Lower leg skin (tissue), 4 donors: ENCODE measurements at regions not wholly inside any gene's neighbourhood (a gene's known extent, or its start where the extent isn't known, plus 50 kb on each side); places are given as distances from the start of the nearest gene placed in this dataset.

Experiments
- DNase-seq, 2 donors: peaks; one replicate each; pipeline ENCODE4 v3.0.0-alpha.2; 2019; ENCODE audit warnings: low spot score in 2 of 2
- H3K4me3 ChIP-seq: fragments of 200-600 bp; sonication (generic); 2 replicates; pipeline ENCODE4 v1.5.1; 2017; ENCODE audit warnings: mild to moderate bottlenecking, low read depth; ENCODE audit not compliant: poor library complexity, severe bottlenecking
- POLR2A ChIP-seq, 2 donors: fragments of 450-650 bp; IDR thresholded peaks; one replicate each; pipeline ENCODE4 v1.6.1; 2016 to 2017; ENCODE audit warnings: antibody characterized with exemption in 2 of 2, mild to moderate bottlenecking in 1 of 2, moderate library complexity in 1 of 2
- WGBS, 2 donors: methylation state at CpG; one replicate each; pipeline ENCODE4 v1.1.5; 2018; 5-methylcytosine and 5-hydroxymethylcytosine counted together
- intact Hi-C: fragments of 100-400 bp; cut with DNase I; formaldehyde crosslinking; loops from one replicate; pipeline ENCODE4 v1.15.0; 2023; ENCODE audit warnings: low total_unique reads
- TF ChIP-seq, protein P1 (sequence below), 3 donors: fragments of 450-650 bp; IDR thresholded peaks; one replicate each; pipeline ENCODE4 v1.5.1; 2016; ENCODE audit warnings: antibody characterized with exemption in 3 of 3, mild to moderate bottlenecking in 3 of 3, moderate library complexity in 2 of 3

DNA sequence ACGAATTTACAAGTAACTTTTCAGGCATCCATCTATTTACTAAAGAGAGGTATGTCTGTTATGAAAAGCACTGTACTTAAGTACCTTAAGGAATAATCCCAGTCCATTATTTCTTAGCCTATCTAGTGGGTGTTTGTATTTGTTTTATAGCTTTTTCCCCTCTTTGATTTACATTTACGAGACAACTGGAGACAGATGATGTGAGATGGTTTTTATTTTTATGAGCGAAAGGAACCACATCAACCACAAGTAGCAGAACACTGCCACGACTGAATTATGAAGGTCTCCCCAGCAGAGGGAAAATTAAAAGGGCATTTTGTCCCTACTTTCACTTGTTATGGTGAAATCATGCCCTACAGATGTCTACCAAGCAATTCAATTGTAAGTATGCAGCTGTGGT is 357.8 kb downstream of the NFIB start:
- H3K4me3 ChIP-seq, result no peak overlapping the region
- TF ChIP-seq, protein P1, sequence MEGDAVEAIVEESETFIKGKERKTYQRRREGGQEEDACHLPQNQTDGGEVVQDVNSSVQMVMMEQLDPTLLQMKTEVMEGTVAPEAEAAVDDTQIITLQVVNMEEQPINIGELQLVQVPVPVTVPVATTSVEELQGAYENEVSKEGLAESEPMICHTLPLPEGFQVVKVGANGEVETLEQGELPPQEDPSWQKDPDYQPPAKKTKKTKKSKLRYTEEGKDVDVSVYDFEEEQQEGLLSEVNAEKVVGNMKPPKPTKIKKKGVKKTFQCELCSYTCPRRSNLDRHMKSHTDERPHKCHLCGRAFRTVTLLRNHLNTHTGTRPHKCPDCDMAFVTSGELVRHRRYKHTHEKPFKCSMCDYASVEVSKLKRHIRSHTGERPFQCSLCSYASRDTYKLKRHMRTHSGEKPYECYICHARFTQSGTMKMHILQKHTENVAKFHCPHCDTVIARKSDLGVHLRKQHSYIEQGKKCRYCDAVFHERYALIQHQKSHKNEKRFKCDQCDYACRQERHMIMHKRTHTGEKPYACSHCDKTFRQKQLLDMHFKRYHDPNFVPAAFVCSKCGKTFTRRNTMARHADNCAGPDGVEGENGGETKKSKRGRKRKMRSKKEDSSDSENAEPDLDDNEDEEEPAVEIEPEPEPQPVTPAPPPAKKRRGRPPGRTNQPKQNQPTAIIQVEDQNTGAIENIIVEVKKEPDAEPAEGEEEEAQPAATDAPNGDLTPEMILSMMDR (IDR thresholded peaks at IDR 0.05), result no peak
- TF ChIP-seq POLR2A (IDR thresholded peaks at IDR 0.05), result no peak
- WGBS, 2 donors, result 63 to 64% methylated on average over 4 of the region's 4 CpGs
- intact Hi-C loops, result no loop called here
- DNase-seq, result no peak

- no peak for TF ChIP-seq POLR2A (IDR thresholded peaks at IDR 0.05)
- TF ChIP-seq, protein P1 (IDR thresholded peaks at IDR 0.05), result no peak
- H3K4me3 ChIP-seq, result no peak overlapping the region
- intact Hi-C loops, result no loop called here
- no peak for DNase-seq
- WGBS, 2 donors, result 93 to 94% methylated on average over 6 of the region's 6 CpGs
These were observed 361.0 kb downstream of the NFIB start for GRCh38 chr9:13952906-13953305.

- TF ChIP-seq, protein P1 (IDR thresholded peaks at IDR 0.05), result no peak
- TF ChIP-seq POLR2A (IDR thresholded peaks at IDR 0.05), result no peak
- DNase-seq, result no peak
- 73 to 82% methylated on average over 4 of the region's 4 CpGs for WGBS, 2 donors
- intact Hi-C loops, result no loop called here
- no peak overlapping the region for H3K4me3 ChIP-seq
These were observed 365.9 kb downstream of the NFIB start for GRCh38 chr9:13948037-13948436.

DNA sequence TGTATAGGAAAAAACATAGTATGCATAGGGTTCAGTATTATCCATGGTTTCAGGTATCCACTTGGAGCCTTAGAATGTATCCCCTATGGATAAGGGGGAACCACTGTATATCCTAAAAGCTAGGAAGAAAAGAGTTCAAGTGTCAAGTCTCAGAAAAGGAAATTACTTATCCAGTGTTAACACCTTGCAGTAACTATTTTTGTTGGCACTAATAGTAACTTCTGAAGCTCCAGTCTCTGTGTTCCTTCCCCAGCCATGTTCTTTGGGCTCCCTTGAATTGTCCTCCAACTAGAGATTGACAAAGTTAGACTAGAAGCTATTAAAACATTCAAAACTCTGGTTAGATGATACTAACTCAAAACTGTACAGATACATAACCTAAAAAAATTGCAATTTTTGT is 370.8 kb downstream of the NFIB start:
- no peak overlapping the region for H3K4me3 ChIP-seq
- no peak for TF ChIP-seq POLR2A (IDR thresholded peaks at IDR 0.05)
- TF ChIP-seq, protein P1 (IDR thresholded peaks at IDR 0.05), result no peak
- intact Hi-C loops, result no loop called here
- no peak for DNase-seq

GRCh38 chr9:13942695-13943094 is 371.2 kb downstream of the NFIB start:
- H3K4me3 ChIP-seq, result no peak overlapping the region
- intact Hi-C loops, result no loop called here
- no peak for TF ChIP-seq POLR2A (IDR thresholded peaks at IDR 0.05)
- TF ChIP-seq, protein P1 (IDR thresholded peaks at IDR 0.05), result no peak
- WGBS, 2 donors, result 50 to 51% methylated on average over 4 of the region's 4 CpGs
- peak in 1 of 2 donors; percentile 20 for DNase-seq

DNA sequence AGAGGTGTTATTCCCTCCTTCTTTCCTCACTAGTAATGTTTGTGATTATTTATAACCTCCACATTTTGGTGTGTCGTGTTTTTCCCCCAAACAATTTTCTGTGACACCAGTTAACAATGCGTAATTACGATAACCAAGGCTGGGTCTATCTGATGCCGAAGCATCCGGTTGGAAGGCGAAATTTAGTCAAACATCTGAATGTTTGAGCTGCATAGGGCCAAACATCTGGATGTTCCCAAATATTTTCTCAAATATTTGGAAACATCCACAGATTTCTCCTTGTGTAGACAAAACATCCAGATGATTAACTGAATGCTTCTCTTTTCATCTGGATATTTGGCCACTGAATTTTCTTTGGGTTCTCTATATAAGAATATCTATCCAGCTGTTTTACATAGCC is 371.7 kb downstream of the NFIB start:
- intact Hi-C loops, result no loop called here
- TF ChIP-seq, protein P1 (IDR thresholded peaks at IDR 0.05), result no peak
- no peak for TF ChIP-seq POLR2A (IDR thresholded peaks at IDR 0.05)
- no peak overlapping the region for H3K4me3 ChIP-seq
- 63 to 80% methylated on average over 6 of the region's 6 CpGs for WGBS, 2 donors
- no peak for DNase-seq
